Hepatocyte (in vitro differentiated cells): ENCODE measurements at regions not wholly inside any gene's neighbourhood (a gene's known extent, or its start where the extent isn't known, plus 50 kb on each side); places are given as distances from the start of the nearest gene placed in this dataset.

ENCODE experiments used
- DNase-seq: peaks from one replicate; pipeline ENCODE4 v3.0.0-alpha.2; 2016; ENCODE audit warnings: low spot score
- H2AFZ ChIP-seq: fragments of 200-600 bp; sonication (generic); 2 replicates; pipeline ENCODE4 v1.6.0; 2016; ENCODE audit warnings: antibody characterized with exemption, mild to moderate bottlenecking
- H3K27ac ChIP-seq: fragments of 200-600 bp; sonication (generic); 2 replicates; pipeline ENCODE4 v1.5.1; 2016; ENCODE audit warnings: mild to moderate bottlenecking
- H3K27me3 ChIP-seq: fragments of 200-600 bp; sonication (generic); 2 replicates; pipeline ENCODE4 v1.6.1; 2016
- H3K36me3 ChIP-seq: fragments of 200-600 bp; sonication (generic); replicated peaks from 2 replicates; pipeline ENCODE4 v1.5.1; 2016; ENCODE audit warnings: low read depth; ENCODE audit not compliant: insufficient read depth
- H3K4me1 ChIP-seq: fragments of 200-600 bp; sonication (generic); 2 replicates; pipeline ENCODE4 v1.5.1; 2016; ENCODE audit warnings: mild to moderate bottlenecking, moderate library complexity; ENCODE audit not compliant: insufficient read depth
- H3K4me2 ChIP-seq: fragments of 200-600 bp; sonication (generic); 2 replicates; pipeline ENCODE4 v1.6.0; 2016
- H3K4me3 ChIP-seq: fragments of 200-600 bp; sonication (generic); 2 replicates; pipeline ENCODE4 v1.5.1; 2016; ENCODE audit warnings: mild to moderate bottlenecking
- H3K79me2 ChIP-seq: fragments of 200-600 bp; sonication (generic); 2 replicates; pipeline ENCODE4 v1.6.0; 2017; ENCODE audit warnings: mild to moderate bottlenecking
- H3K9me2 ChIP-seq: fragments of 200-600 bp; sonication (generic); replicated peaks from 2 replicates; pipeline ENCODE4 v1.6.0; 2017; ENCODE audit warnings: mild to moderate bottlenecking; ENCODE audit not compliant: insufficient read depth
- H3K9me3 ChIP-seq: fragments of 200-600 bp; sonication (generic); 2 replicates; pipeline ENCODE4 v1.5.1; 2016; ENCODE audit warnings: low read depth, mild to moderate bottlenecking
- H4K20me1 ChIP-seq: fragments of 200-600 bp; sonication (generic); 2 replicates; pipeline ENCODE4 v1.6.0; 2016; ENCODE audit warnings: mild to moderate bottlenecking; ENCODE audit not compliant: insufficient read depth, poor library complexity, severe bottlenecking
- EZH2 ChIP-seq: fragments of 200-600 bp; sonication (generic); IDR thresholded peaks from 2 replicates; pipeline ENCODE4 v1.6.1; 2016; ENCODE audit warnings: antibody characterized with exemption, mild to moderate bottlenecking, borderline replicate concordance
- EZH2phosphoT487 ChIP-seq: fragments of 200-600 bp; sonication (generic); IDR thresholded peaks from one replicate; pipeline ENCODE4 v1.6.1; 2018; ENCODE audit warnings: antibody characterized with exemption, mild to moderate bottlenecking, low read depth, moderate library complexity; ENCODE audit not compliant: unreplicated experiment, severe bottlenecking
- WGBS: methylation state at CpG from one replicate; pipeline ENCODE4 v1.1.6; 2016; ENCODE audit warnings: low lambda C conversion rate; ENCODE audit errors: missing lambda C conversion rate; 5-methylcytosine and 5-hydroxymethylcytosine counted together
- TF ChIP-seq, protein P1 (sequence below): fragments of 200-600 bp; sonication (generic); IDR thresholded peaks from 2 replicates; pipeline ENCODE4 v1.5.1; 2016; ENCODE audit warnings: antibody characterized with exemption, mild to moderate bottlenecking; ENCODE audit not compliant: poor library complexity

DNA sequence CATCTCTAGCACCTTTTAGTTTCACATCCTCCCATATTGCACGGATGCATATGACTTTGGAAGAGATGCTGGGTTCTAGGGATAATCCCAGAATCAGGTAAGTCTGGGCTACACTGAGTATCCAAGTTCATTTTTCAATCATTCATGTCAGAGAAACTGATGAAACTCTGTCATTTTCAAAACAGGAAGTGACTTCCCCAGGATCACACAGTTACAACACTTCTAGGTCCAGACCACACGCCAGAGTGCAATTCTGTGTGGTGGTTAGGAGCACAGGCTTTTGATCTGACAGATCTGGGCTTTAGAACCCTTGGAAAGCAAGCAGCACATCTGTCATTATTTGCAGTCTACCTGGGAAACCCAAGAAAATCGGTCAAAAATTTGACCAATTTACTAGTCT lies 52.1 kb upstream of the CDKN2AIP start:
- Histone ChIP-seq H3K36me3 (no peaks in the 10 kb centered on the region), H2AFZ (no peak overlapping the region), H3K9me2 (no peaks in the 10 kb centered on the region), H3K4me2 (no peak overlapping the region), H3K27me3 (no peaks in the 10 kb centered on the region), H3K27ac (no peak overlapping the region), H4K20me1 (no peaks in the 10 kb centered on the region), H3K9me3 (no peaks in the 10 kb centered on the region), H3K79me2 (no peaks in the 10 kb centered on the region), H3K4me1 (peaks cover 3% of the 10 kb centered on the region), H3K4me3 (no peak overlapping the region)
- DNase-seq: no peak
- WGBS: 93% methylated on average over 3 of the region's 3 CpGs
- TF ChIP-seq EZH2phosphoT487 (no peak), EZH2 (no peak)
- TF ChIP-seq, protein P1, sequence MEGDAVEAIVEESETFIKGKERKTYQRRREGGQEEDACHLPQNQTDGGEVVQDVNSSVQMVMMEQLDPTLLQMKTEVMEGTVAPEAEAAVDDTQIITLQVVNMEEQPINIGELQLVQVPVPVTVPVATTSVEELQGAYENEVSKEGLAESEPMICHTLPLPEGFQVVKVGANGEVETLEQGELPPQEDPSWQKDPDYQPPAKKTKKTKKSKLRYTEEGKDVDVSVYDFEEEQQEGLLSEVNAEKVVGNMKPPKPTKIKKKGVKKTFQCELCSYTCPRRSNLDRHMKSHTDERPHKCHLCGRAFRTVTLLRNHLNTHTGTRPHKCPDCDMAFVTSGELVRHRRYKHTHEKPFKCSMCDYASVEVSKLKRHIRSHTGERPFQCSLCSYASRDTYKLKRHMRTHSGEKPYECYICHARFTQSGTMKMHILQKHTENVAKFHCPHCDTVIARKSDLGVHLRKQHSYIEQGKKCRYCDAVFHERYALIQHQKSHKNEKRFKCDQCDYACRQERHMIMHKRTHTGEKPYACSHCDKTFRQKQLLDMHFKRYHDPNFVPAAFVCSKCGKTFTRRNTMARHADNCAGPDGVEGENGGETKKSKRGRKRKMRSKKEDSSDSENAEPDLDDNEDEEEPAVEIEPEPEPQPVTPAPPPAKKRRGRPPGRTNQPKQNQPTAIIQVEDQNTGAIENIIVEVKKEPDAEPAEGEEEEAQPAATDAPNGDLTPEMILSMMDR: no peak

DNA sequence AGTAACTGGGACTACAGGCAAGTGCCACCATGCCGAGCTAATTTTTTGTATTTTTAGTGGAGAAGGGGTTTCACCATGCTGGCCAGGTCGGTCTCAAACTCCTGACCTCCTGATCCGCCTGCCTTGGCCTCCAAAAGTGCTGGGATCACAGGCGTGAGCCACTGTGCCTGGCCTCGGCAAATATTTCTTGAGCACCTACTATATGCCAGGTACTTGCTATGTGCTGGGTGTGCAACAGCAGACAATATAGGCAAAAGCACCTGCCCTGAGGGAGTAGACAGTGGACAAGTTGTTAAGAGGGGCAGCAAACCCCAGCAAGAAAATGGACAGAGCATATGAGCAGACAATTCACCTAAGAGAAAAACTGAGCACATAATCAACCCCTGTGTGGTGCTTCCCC lies 51.0 kb upstream of the CDKN2AIP start:
- Histone ChIP-seq H3K4me1 (peaks cover 8% of the 10 kb centered on the region), H3K36me3 (no peaks in the 10 kb centered on the region), H2AFZ (no peak overlapping the region), H4K20me1 (no peaks in the 10 kb centered on the region), H3K27me3 (no peaks in the 10 kb centered on the region), H3K4me2 (no peak overlapping the region), H3K9me3 (no peaks in the 10 kb centered on the region), H3K9me2 (no peaks in the 10 kb centered on the region), H3K4me3 (no peak overlapping the region), H3K79me2 (no peaks in the 10 kb centered on the region), H3K27ac (no peak overlapping the region)
- 98% methylated on average over 5 of the region's 5 CpGs for WGBS
- DNase-seq: no peak
- TF ChIP-seq EZH2 (no peak), EZH2phosphoT487 (no peak)
- TF ChIP-seq, protein P1: no peak

DNA sequence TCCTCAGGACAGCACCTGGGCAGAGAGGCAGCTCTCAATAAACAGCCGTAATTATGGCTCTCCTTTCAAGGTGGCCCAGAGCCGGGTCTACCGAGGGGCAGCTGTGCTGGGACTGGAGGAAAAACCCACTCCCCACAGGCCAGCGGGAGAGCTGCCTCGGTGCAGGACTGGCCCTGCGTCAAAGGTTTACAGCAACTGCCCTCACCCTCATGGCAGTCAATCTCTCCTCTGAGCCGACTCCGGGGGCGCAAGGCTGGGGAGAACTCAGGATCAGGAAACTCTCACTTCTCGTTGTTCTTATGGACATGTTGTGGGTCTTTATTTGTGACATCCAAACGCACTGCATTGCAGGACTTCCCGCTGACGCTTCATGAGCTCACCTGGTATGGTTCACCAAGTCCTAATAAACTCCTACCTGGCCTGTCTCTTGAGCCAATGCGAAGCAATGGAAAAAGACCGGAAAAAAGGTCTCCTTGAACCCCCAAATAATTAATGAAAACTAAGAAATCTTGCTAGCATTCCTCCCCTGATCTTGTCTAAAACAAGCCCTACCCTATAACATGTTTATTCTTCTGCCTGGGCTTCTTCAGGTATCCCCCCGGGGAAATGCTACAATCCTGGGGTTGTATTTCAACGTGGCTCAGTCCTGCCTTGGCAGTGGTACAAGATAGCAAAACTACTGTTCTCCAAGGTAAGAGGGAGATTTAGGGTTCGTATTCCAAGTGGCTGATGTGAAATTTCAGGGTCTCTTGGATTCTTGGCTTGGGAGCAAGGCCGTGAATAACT lies 50.1 kb upstream of the CDKN2AIP start:
- no peak overlapping the region for H3K4me2 ChIP-seq
- no peak overlapping the region for H3K27ac ChIP-seq
- no peak overlapping the region for H3K4me3 ChIP-seq
- 85% methylated on average over 19 of the region's 19 CpGs for WGBS
- no peaks in the 10 kb centered on the region for H3K36me3 ChIP-seq
- H3K27me3 ChIP-seq: no peaks in the 10 kb centered on the region
- TF ChIP-seq EZH2phosphoT487: no peak
- TF ChIP-seq, protein P1: no peak
- no peak for TF ChIP-seq EZH2
- no peaks in the 10 kb centered on the region for H3K9me2 ChIP-seq
- no peaks in the 10 kb centered on the region for H4K20me1 ChIP-seq
- no peaks in the 10 kb centered on the region for H3K79me2 ChIP-seq
- H3K4me1 ChIP-seq: peaks cover 9% of the 10 kb centered on the region
- no peaks in the 10 kb centered on the region for H3K9me3 ChIP-seq
- H2AFZ ChIP-seq: no peak overlapping the region
- no peak for DNase-seq
